NCI-H187 (cell line): ENCODE measurements at regions not wholly inside any gene's neighbourhood (a gene's known extent, or its start where the extent isn't known, plus 50 kb on each side); places are given as distances from the start of the nearest gene placed in this dataset.
"Not testable (repeated sequence)": the region's sequence is repeated elsewhere in the genome, so short reads cannot be mapped to it uniquely, and the experiment has no call there.

Experiments used
- DNase-seq, 2 experiments: peaks; one replicate each; lab custom pipeline; 2025; lab: John Stamatoyannopoulos, UW

DNA sequence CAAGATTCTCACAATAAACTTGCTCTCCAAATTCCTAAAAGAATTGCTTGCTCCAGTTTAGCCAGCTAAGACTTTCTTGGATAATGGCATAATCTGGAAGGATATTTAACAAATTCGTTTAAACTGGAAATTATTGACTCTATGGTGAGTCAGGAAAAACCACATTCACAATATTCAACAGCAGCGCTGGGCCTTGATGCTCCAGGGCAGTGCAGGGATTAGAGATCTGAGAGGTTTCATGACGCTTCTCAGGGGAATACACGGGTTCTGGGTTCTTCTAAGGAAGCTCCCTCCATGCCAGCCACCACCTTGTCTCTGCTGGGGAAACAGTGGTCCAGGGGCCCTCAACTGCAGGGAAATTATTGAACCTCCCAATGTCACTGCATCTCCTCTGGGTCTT lies 123.3 kb upstream of the FAM20C start:
- DNase-seq: not testable (repeated sequence)

DNA sequence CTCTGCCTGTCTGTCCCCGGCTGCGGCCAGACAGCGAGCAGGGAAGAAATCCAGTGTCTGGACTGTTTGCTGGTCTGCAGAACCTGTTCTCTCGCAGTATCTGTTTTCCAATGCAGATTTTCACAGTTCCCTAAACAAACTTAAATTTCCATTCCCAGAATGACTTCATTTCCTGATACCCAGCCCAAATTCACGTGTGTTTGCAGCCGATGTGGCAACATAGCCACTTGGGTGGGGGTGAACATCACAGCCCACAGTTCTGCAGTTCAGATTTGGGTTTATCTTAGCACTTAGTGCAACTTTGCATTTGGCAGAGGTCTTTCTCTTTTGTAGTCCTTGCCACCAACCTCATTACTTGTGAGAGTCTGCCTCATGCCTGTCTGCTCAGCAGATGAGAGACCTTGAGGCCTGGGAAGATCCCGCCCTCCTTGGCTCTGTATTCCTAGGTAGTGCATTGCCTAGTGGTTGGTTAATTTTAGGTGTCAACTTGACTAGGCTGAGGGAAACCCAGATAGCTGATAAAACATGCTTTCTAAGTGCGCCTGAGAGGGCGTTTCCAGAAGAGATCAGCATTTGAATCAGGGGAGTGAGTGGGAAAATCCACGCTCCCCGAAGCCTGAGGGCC lies 122.8 kb upstream of the FAM20C start:
- DNase-seq: not testable (repeated sequence)

DNA sequence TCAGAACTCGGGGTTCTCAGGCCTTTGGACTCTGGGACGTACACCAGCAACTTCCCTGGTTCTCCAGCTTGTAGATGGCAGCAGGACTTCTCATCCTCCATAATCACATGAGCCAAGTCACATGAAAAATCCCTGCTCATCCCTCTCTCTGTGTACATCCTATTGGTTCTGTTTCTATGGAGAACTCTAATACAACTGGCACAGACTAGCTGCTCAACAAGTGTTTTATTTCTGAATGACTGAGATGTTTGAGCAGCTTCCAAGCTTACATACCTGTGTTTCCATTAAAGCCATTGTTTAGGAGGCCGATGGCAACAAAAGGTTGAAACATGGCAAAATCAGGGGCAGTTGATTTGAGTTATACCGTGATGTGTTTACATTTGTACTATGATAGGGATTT lies 122.2 kb upstream of the FAM20C start:
- DNase-seq: not testable (repeated sequence)

DNA sequence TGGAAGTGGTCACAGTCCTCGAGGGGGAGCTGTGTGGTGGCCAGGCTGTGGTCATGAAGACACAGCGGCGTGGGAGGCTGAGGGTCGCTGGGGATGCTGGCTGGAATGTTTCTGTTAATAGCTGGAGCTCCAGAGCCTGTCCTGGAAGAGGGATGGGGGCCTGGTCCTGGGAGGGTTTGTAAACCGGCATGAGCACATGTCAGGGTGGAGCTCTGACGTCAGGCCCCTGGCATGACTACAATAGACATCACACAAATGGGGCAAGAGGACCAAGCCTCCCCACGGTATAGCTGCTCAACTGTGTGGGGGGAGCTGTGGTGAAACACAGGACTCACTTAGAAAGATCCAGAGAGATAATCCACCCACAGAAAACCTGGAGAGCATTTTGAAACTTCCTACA lies 121.4 kb upstream of the FAM20C start:
- not testable (repeated sequence) for DNase-seq

DNA sequence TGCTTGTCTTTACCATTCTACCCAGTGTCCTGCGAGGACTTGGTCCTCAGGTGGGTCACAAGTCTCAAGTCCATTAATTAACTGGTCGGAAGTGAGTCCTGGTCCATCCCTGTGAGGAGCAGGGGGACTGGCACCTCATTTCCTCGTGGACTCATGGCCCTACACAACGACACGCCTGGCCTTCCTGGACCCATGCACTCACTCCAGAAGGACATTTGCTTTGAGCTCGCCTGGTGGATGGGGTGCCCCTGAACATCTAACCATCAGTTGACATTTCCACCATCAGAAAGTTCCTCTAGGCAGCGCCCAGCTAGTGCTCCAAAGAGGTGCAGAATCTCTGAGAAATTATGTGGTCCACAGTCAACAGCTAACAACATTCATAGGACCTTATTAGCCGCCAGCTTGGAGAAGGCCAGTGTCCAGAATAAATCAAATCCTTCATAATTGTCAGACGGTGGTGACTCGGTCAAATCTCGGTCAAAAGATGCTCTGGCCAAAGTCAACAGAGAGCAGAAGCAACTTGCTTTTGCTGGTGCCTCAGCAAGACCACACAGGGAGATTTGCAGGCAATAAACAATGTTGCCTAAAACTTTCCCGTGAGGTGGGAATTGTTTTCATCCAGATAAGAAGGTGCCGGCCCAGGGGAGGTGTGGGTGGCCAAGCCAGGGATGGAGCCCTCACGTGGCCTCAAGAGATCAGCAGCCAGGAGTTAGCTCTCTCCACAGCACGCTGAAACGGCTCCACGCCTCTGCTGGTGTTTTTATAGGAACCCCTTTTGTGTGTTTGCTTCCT lies 119.9 kb upstream of the FAM20C start:
- DNase-seq: not testable (repeated sequence)

DNA sequence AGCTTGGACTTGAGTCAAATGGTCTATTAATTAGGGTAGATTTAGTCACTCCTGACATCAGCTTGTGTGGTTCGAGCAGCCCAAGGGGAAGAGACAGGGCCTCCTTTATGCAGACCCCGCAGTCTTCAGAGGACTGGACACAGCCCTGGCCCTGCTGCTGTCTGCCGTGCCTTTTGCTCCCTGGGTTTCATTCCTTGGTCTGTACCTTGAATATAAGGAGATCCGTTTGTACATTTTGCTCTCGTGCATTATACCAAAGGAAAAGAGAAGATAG lies 119.4 kb upstream of the FAM20C start:
- not testable (repeated sequence) for DNase-seq

DNA sequence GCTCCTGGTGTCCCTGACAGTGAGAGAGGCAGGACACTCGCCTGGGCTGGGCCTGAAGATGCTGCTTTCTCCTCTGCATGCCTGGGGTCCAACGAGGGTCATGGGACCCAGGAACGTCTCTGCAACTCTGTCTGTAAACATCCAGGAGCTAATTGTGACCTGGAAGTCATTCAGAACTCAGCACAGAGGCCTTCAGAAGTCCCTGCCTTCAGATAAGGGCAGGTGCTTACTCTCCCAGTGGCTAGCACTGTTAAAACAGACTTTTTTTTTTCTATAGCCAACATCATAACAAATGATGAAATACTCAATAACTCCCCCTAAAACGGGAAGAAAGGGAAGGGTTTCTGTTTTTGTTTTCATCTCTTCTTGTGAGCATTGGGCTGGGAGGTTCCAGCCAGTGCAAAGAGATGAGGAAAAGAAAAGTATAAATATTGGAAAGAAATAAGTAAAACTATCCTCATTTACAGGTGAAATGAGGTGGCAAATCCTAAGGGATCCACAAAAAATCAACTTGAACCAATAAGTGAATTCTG lies 118.3 kb upstream of the FAM20C start:
- not testable (repeated sequence) for DNase-seq

DNA sequence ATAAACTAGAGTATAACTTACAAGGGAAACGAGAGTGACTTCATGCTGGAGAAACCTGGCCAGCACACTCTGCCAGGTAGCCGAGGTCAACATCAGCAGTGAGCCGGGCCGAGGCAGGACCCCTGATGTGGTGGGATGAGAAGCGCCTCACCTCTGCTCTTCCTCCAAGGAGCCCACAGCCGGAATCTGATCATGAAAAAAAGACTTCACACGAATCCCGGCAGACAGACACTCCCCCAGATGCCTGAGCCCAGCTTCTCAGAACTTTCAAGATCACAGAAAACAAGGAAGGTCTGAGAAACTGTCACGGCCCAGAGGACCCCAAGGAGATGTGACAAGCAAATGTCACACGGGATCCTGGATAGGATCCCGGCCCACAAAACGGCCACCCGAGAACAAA lies 116.9 kb upstream of the FAM20C start:
- not testable (repeated sequence) for DNase-seq

DNA sequence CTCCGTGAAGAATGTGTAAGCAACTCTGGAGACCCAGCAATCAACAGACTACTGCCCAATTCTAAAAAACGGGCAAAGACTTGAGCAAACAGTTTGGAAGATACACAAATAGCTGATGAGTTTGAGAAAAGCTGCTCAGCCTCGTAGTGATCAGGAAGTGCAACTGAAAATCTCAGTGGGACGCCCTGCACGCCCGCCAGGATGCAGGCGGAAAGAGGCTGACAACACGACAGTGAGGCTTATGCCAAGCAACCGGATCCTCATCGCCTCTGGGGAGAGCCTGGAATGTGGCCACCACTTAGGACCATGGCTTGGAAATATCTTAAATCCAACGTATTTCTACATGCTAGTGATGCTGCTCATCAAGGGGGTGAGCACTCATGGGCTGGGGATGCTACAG lies 116.2 kb upstream of the FAM20C start:
- not testable (repeated sequence) for DNase-seq

DNA sequence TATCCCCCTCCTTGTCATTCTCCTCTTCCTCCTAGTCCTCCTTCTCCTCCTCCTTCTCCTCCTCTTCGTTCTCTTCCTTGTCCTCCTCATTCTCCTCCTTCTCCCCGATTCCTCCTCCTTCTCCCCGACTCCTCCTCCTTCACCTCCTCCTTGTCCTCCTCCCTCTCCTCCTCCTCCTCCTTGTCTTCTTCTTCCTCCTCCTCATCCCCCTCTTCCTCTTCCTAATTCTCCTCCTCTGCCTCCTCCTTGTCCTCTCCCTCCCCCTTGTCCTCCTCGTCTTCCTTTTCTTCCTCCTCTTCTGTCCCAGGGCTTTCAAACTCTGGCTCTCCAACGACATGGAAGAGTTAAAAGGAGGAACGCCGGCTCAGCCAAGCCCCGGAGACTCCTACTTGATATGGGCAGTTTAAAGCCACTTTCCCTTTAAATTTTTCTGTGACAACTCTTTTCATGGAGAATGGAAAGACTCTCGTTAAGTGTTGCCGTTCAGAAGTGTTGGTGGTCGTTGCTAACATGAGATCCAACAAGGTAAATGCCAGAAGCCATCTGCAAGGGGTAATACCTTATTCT lies 115.5 kb upstream of the FAM20C start:
- DNase-seq: not testable (repeated sequence)

DNA sequence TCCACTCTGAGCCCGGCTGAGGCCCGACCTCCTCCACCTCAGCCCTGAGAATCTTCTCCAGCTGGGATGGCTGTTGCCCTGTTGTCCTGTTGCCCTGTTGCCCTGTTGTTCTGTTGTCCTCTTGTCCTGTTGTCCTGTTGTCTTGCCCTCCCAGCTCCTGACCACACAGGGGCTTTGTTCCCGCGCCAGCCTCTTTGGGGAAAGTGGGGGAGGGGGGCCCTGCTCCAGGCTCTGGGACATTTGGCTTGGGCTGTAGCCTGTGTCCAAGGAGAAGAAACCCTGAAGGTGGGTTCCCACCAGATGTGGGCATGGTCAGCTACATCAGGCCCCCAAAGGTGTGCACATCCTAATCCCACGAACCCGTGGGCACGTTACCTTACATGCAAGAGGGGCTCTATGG lies 113.5 kb upstream of the FAM20C start:
- DNase-seq: not testable (repeated sequence)

DNA sequence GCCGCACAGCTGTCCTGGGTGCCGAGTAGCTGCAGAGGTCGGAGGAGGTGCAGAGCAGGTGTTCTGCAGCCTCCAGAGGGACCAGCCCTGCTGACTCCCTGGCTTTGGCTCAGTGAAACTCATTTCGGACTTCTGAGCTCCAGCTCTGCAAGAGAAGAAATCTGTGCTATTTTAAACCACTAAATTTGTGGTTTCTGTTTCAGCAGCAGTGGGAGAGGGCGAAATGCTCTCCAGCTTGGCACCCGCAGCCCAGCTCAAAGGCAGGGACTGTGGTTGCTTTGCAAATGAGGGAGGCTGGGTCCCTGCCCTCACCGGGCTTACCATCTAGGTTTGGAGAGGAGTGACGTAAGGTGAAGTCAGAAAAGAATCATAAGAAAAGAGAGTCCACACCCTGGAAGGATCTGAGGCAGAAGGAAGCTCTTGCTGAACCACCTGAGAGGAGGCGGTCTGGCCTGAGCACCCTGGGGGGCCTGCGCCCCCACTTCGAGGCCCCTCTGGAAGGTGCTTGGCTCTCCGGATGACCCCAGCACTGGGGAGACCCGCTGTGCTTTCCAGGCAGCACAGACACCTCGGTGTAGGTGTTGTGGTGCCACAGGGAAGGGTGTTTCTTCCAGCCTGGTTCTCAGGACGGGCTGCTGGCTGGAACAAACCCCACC lies 112.8 kb upstream of the FAM20C start:
- not testable (repeated sequence) for DNase-seq

DNA sequence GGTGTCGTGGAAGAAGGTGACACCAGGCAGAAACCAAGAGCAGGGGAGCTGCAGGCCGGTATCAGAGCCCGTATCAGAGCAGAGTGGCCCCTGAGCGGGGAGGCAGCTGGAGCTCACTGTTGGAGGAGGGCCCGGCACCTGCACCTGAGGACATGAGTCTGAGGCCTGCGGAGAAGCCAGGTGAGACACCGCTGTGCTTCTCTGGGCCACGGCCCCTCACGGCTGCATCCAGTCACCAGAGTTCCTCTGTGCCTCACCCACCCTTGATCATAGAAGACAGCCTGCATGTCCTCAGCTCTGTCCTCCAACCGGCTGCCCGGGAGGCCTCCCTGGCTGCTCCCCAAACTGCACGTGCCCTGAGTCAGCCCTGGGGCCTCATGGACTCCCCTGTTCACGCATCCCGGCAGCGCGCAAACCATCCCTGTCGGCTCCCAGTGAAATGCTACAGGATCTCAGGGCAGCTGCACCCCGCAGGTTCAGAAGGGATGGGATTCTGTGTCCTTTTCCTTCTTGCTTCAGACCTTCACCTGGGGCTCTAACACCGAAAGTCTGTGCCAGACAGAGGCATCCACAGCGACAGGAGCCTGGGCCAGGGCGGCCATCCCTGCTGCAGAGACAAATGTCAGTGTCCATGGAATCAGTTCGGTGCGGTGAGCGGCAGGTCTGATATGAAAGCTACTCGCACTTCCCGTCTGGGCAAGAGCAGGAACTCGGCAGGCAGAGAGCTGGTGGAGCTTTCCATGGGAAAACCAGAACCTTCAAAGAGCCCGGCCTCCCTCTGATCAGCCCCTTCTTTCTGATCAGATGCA lies 111.9 kb upstream of the FAM20C start:
- DNase-seq: no peak

DNA sequence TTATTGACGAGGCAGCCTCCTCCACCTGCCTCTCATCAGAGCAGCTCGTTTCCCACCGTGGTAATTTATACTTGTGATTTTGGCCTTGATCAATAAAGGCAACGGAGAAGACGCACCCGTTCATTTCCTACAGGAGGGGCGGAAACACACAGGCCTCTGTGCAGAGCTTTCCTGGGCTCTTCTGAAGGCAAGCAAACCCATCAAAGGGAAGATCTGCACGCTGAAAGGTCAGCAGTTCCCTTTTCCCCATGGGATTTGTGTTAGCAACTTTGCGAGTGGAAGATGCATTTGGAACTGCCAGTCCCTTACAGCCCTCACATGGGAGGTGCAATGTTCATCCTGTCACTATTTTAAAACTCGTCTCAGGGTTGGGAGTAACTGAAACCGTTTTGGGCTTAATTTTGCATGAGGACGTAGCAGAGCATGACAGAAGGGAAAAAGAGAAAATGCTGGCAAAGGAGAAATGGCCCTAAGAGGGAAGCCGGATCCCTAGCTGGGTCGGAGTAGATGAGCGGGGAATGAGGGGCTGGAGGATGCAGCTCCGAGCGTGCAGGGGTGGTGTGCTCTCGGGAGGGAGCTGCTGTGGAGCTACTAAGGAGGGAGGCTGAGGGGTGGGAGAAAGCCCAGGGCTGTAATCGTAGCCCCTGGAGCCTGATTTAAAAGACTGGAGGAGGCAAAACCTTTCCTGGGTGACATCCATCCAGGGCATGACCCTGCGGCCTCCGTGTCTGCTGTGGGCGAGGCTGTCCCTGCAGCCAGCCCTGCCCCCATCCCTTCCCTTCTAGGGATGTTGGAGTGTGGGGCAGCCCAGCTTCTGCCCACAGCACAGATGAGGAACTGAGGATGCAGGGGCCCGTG lies 111.1 kb upstream of the FAM20C start:
- DNase-seq: no peak

DNA sequence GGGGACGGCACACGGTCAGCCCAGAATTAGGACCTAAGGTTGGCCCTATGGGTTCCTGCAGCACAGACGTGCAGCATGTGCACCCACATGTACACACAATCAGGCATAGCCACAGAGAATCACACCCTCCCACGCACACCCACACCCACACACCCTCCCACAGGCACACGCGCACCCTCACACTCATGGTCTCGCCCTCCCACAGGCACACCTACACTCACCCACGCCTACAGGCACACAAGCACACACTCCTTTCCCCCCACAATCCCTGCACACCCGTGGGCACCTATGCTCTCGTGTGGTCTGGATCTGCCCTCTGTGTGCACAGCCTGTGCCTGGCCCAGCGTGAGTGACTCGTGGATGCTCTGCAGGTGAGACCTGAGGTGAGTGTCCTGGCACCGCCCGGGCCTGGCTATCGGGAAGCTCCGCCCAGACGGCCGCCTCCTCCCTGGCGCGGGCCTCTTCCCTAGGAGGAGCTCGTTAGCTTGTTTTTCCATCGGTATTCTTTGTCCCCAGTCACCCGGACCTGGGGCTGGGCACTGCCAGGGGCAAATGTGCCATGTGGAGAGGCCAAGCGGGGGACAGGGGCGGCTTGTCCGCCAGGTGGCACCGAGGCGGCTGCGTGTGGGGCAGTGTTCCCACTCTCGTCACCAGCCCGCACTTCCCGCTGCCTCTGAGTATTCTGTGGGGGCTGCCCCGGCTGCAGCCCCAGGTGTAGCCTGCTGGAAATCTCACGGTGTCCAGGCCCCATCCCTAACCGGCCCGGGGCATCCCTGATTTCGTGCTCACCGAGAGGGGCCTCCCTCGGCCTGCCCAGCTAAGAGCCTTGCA lies 110.2 kb upstream of the FAM20C start:
- no peak for DNase-seq

DNA sequence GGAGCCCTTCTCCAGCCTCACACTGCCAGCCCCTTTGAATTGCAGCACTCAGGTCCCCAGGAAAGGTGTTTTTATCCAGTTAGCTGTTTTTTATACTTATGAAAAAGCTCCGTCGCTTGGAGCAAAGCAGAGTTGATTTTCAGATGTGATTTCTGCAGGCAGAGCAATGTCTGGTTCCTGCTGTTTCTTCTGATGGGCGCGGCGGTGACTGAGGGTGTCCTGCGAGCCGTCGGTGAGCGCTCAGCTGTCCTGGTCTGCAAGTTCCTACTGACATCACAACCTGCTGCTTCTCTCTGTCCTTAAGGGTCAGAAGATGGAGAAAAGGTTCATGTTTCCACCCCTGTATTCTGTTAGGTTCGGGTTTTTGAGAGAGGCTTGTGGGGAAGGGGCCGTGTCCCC lies 109.6 kb upstream of the FAM20C start:
- DNase-seq: no peak

DNA sequence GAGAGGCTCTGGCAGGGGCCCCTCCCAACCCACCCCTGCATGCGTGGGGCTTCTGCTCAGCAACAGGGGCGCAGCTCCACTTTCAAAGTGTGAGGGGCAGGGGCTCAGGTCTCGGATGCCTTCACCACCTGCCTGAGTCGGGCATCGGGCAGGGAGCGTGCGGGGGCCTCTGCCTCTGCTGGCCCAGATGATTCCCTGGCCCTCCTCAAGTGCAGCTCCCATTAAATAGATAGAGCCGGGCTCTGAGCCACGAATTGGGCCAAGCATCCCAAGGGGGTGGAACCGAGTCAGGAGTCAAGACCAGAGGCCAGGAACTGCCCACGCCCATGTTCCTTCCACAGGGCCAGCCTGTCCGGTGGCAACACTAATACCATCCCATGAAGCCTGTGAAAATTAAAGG lies 108.9 kb upstream of the FAM20C start:
- DNase-seq: no peak

DNA sequence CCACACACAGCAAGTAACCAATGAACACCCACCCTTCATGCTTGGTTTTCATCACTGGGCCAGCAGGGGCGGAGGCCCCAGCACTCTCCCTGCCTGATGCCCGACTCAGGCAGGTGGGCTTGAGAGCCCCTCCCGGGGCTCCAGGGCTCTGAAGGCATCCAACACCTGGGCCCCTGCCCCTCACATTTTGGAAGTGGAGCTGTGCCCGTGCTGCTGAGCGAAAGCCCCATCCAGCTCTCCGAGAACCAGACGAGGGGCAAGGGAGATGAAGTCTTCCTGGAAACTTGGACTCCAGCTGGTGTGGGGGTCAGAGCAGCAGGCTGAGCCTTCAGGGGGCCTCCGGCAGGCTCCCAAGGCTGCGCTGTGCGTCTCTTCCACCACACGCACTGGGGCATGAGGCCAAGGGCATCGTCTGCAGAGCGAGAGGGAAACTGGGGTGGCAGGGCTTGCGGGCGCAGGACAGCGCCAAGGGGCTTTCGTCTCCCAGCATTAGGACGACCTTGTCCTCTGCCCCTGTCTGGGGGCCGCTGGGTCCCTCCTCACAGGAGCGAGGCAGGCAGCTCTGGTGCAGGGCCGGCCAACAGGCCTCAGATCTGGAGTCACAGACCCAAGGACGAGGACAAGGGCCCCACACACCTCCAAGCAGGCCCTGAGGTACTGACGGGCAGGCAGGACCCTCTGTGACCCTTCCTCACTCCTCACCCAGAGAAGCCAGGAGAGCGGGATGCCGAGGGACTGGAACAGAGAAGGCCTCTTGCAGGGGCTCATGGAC lies 108.3 kb upstream of the FAM20C start:
- no peak for DNase-seq

DNA sequence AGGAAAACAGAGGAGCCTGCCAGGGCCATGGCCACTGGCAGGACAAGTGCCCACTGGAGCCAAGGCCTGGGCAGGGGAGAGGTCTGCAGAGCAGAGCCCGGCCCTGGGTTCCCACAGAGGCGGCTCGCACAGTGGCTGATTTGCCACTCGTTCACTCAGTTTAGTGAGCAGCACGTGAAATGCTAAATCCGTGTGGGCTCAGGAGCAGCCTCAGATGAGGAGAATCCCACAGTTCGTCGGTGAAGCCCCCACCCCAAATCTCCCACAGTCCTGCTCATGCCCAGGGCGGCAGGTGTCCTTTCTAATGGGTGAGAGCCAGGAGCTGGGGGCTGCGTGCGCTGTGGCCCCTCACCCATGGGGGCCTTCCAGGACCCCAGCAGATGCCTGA lies 107.7 kb upstream of the FAM20C start:
- no peak for DNase-seq
